ENCODE measurements at regions not wholly inside any gene's neighbourhood (a gene's known extent, or its start where the extent isn't known, plus 50 kb on each side); places are given as distances from the start of the nearest gene placed in this dataset.

- TF ChIP-seq PTBP1 (IDR thresholded peaks at IDR 0.05; ENCODE audit: low read depth, low read length) (no peak), ZEB2 (IDR thresholded peaks at IDR 0.05) (no peak), ZNF121 (CRISPR knock-in tag; conservative IDR thresholded peaks at IDR 0.05) (no peak)
- TF ChIP-seq, protein P1, sequence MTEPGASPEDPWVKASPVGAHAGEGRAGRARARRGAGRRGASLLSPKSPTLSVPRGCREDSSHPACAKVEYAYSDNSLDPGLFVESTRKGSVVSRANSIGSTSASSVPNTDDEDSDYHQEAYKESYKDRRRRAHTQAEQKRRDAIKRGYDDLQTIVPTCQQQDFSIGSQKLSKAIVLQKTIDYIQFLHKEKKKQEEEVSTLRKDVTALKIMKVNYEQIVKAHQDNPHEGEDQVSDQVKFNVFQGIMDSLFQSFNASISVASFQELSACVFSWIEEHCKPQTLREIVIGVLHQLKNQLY (CRISPR knock-in tag; conservative IDR thresholded peaks at IDR 0.05) = no peak
Observed at GRCh38 chr2:8320311-8321066, 361.4 kb upstream of the ID2 start.

Measured in K562 (cell line).